HepG2 (cell line): ENCODE measurements at regions not wholly inside any gene's neighbourhood (a gene's known extent, or its start where the extent isn't known, plus 50 kb on each side); places are given as distances from the start of the nearest gene placed in this dataset.

Experiments
- ATAC-seq: fragments of 200-7000 bp; cut with Tn5 transposase; 3 replicates; pipeline ENCODE4 v1.9.1; 2020; ENCODE audit warnings: mild to moderate bottlenecking, moderate library complexity
- BruUV-seq: library from RNA; stranded (reverse); fragments of 400-500 nt; replicated peaks from 2 replicates; lab custom pipeline; 2021; lab: Mats Ljungman, UMichigan
- CTCF ChIA-PET: fragments of 300-600 bp; formaldehyde crosslinking; extraction: SDS; loops from one replicate; lab custom pipeline; 2021; ENCODE audit warnings: low total read pairs, inconsistent platforms, low intra/inter-chr PET ratio; lab: Yijun Ruan, JAX
- POLR2A ChIA-PET: fragments of 350-600 bp; sonication (Branson Sonifier 250); formaldehyde crosslinking; loops from one replicate; lab custom pipeline; 2020; ENCODE audit warnings: antibody characterized with exemption, inconsistent platforms; lab: Yijun Ruan, JAX
- DNase-seq: peaks from one replicate; pipeline ENCODE4 v3.0.0-alpha.2; 2015; ENCODE audit warnings: low spot score
- FAIRE-seq: peaks from 3 replicates; lab custom pipeline; 2011; peaks lifted over from hg19 to GRCh38; lab: Jason Lieb, UNC
- H2AFZ ChIP-seq: one replicate; pipeline ENCODE4 v1.6.1; 2011; ENCODE audit warnings: low read length, inconsistent platforms
- H3K27ac ChIP-seq: fragments of 300-600 bp; 3 replicates; pipeline ENCODE4 v1.8.0; 2011; ENCODE audit warnings: mixed run types, mild to moderate bottlenecking, mixed read lengths, low read length, inconsistent platforms; ENCODE audit not compliant: insufficient read depth; ENCODE audit errors: extremely low read length
- H3K27me3 ChIP-seq, 2 experiments: fragments of 200-600 bp in 1 of 2; 2 replicates in 1 of 2; 3 replicates in 1 of 2; pipeline versions ENCODE4 v1.6.0 to v1.8.0; 2011; ENCODE audit warnings: low read length in 2 of 2, mild to moderate bottlenecking in 2 of 2, moderate library complexity in 2 of 2, inconsistent platforms in 1 of 2; ENCODE audit not compliant: insufficient read depth in 2 of 2, control insufficient read depth in 1 of 2
- H3K36me3 ChIP-seq, 2 experiments: fragments of 200-600 bp in 1 of 2; replicated peaks in 1 of 2; 2 replicates in 1 of 2; 3 replicates in 1 of 2; pipeline versions ENCODE4 v1.5.1 to v1.8.0; 2011; ENCODE audit warnings: low read length in 2 of 2, inconsistent platforms in 1 of 2; ENCODE audit not compliant: insufficient read depth in 2 of 2, control insufficient read depth in 1 of 2
- H3K4me1 ChIP-seq: 2 replicates; pipeline ENCODE4 v1.5.1; 2012; ENCODE audit warnings: low read length, inconsistent platforms; ENCODE audit not compliant: insufficient read depth
- H3K4me2 ChIP-seq: 2 replicates; pipeline ENCODE4 v1.6.0; 2011; ENCODE audit warnings: low read depth, low read length, inconsistent platforms
- H3K4me3 ChIP-seq, 3 experiments: fragments of 200-600 bp in 1 of 3; sonication (generic), shearing (Covaris generic) in 1 of 3; replicated peaks in 1 of 3; 2 replicates each; pipeline ENCODE4 v1.5.1; 2011 to 2016; ENCODE audit warnings: low read length in 3 of 3, inconsistent platforms in 2 of 3, low read depth in 2 of 3, mild to moderate bottlenecking in 2 of 3, control low read depth in 1 of 3, mixed read lengths in 1 of 3; ENCODE audit not compliant: insufficient read depth in 1 of 3
- H3K79me2 ChIP-seq: one replicate; pipeline ENCODE4 v1.6.1; 2011; ENCODE audit warnings: low read length, inconsistent platforms; ENCODE audit not compliant: insufficient read depth
- H3K9ac ChIP-seq: 2 replicates; pipeline ENCODE4 v1.6.0; 2011; ENCODE audit warnings: mild to moderate bottlenecking, low read depth, low read length, inconsistent platforms; ENCODE audit not compliant: insufficient read depth
- H3K9me3 ChIP-seq: 2 replicates; pipeline ENCODE4 v1.5.1; 2012; ENCODE audit warnings: mild to moderate bottlenecking, low read length
- H4K20me1 ChIP-seq: 2 replicates; pipeline ENCODE4 v1.6.0; 2011; ENCODE audit warnings: inconsistent platforms, mild to moderate bottlenecking, low read length, moderate library complexity; ENCODE audit not compliant: insufficient read depth
- FOXA3 ChIP-seq: IDR thresholded peaks from 2 replicates; pipeline ENCODE4 v1.6.1; 2016; ENCODE audit warnings: missing genetic modification reagents, missing compliant biosample characterization
- GTF2F1 ChIP-seq: fragments of 150-350 bp; IDR thresholded peaks from 2 replicates; pipeline ENCODE4 v1.6.1; 2014; ENCODE audit warnings: low read length
- HMG20B ChIP-seq: conservative IDR thresholded peaks from 2 replicates; pipeline ENCODE4 v1.6.1; 2016; ENCODE audit warnings: missing genetic modification reagents, missing compliant biosample characterization
- HMGA1 ChIP-seq: sonication (generic); formaldehyde crosslinking; conservative IDR thresholded peaks from 2 replicates; pipeline ENCODE4 v1.4.0; 2020; ENCODE audit warnings: missing genetic modification reagents
- NCOA2 ChIP-seq: sonication (generic); formaldehyde crosslinking; IDR thresholded peaks from 2 replicates; pipeline ENCODE4 v1.8.0; 2022; ENCODE audit warnings: inconsistent platforms
- NFYC ChIP-seq: IDR thresholded peaks from 2 replicates; pipeline ENCODE4 v1.6.1; 2016; ENCODE audit warnings: missing genetic modification reagents, missing compliant biosample characterization
- RBM22 ChIP-seq: fragments of 200-400 bp; formaldehyde crosslinking; optimal IDR thresholded peaks from 2 replicates; pipeline ENCODE3; 2017; ENCODE audit warnings: mild to moderate bottlenecking, low read length, moderate library complexity
- RFXAP ChIP-seq: sonication (generic); formaldehyde crosslinking; IDR thresholded peaks from 2 replicates; pipeline ENCODE4 v1.4.0; 2020; ENCODE audit warnings: missing genetic modification reagents, borderline replicate concordance
- WIZ ChIP-seq: sonication (generic); formaldehyde crosslinking; IDR thresholded peaks from 2 replicates; pipeline ENCODE4 v1.5.1; 2020; ENCODE audit warnings: mild to moderate bottlenecking, missing genetic modification reagents
- ZNF17 ChIP-seq: sonication (generic); formaldehyde crosslinking; IDR thresholded peaks from 2 replicates; pipeline ENCODE4 v1.5.0; 2020; ENCODE audit warnings: mild to moderate bottlenecking, missing genetic modification reagents
- ZNF274 ChIP-seq: sonication (generic); formaldehyde crosslinking; IDR thresholded peaks from 2 replicates; pipeline ENCODE4 v1.5.1; 2020; ENCODE audit warnings: mild to moderate bottlenecking, missing genetic modification reagents
- ZNF335 ChIP-seq: sonication (generic); formaldehyde crosslinking; IDR thresholded peaks from 2 replicates; pipeline ENCODE4 v1.4.0; 2020; ENCODE audit warnings: missing genetic modification reagents
- ZNF768 ChIP-seq: sonication (generic); formaldehyde crosslinking; IDR thresholded peaks from 2 replicates; pipeline ENCODE4 v1.4.0; 2020; ENCODE audit warnings: missing genetic modification reagents
- WGBS: methylation state at CpG from one replicate; pipeline ENCODE4 v1.1.6; 2017; ENCODE audit warnings: low lambda C conversion rate; 5-methylcytosine and 5-hydroxymethylcytosine counted together
- in situ Hi-C: cut with HindIII; loops from 2 replicates; pipeline ENCODE4 v1.10.0; 2017; ENCODE audit warnings: low pct_unique_long_range_greater_than_20kb; ENCODE audit not compliant: extremely low pct_ligation_motif_present
- intact Hi-C: fragments of 100-400 bp; cut with micrococcal nuclease; formaldehyde crosslinking; loops from one replicate; pipeline ENCODE4 v1.10.0; 2022; ENCODE audit not compliant: unreplicated experiment
- TF ChIP-seq, protein P1 (sequence below): fragments of 450-650 bp; IDR thresholded peaks from 2 replicates; pipeline ENCODE4 v1.6.1; 2017; ENCODE audit warnings: mild to moderate bottlenecking
- TF ChIP-seq, protein P2 (sequence below): sonication (generic); formaldehyde crosslinking; IDR thresholded peaks from 2 replicates; pipeline ENCODE4 v1.4.0; 2020; ENCODE audit warnings: missing genetic modification reagents
- TF ChIP-seq, protein P3 (sequence below): sonication (generic); formaldehyde crosslinking; IDR thresholded peaks from 2 replicates; pipeline ENCODE4 v1.5.1; 2020; ENCODE audit warnings: missing genetic modification reagents, mild to moderate bottlenecking, borderline replicate concordance
- TF ChIP-seq, protein P4 (sequence below): sonication (generic); formaldehyde crosslinking; IDR thresholded peaks from 2 replicates; pipeline ENCODE4 v1.4.0; 2020; ENCODE audit warnings: missing genetic modification reagents

DNA sequence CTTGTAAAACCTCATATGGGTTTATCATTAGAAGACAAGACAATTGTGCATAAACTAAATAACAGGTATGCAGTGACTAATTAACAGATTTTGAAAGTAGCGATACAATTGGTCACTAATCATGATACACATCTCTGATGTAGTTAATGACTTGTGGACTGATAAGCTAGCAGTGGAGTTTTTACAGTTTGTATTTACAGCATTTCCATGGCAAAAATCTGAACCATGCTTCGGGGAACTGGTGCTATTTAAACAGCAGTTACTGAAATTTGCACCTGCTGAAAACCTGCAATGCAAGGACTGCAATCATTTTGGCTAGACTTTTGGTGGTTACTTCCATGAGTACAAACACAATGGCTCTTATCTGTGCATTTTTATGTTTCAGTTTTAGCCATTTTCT is 471.2 kb downstream of the RERGL start:
- Histone ChIP-seq H2AFZ (no peak overlapping the region), H3K9ac (no peak overlapping the region), H4K20me1 (no peaks in the 10 kb centered on the region), H3K79me2 (no peaks in the 10 kb centered on the region), H3K9me3 (peaks cover 47% of the 10 kb centered on the region), H3K4me3 (no peak overlapping the region), H3K4me1 (no peaks in the 10 kb centered on the region), H3K36me3 (no peaks in the 10 kb centered on the region), H3K27me3 (no peaks in the 10 kb centered on the region), H3K27ac (no peak overlapping the region), H3K4me2 (no peak overlapping the region)
- no peak for DNase-seq
- no peak for FAIRE-seq
- no TSS peak for BruUV-seq
- intact Hi-C loops: no loop called here
- ChIA-PET CTCF (no interaction called here), POLR2A (no interaction called here)
- WGBS: 19% methylated on average over 2 of the region's 2 CpGs
- in situ Hi-C loops: no loop called here
- no peak for ATAC-seq
- no peak for TF ChIP-seq FOXA3 (CRISPR knock-in tag)
- TF ChIP-seq RFXAP (CRISPR knock-in tag): no peak
- no peak for TF ChIP-seq WIZ (CRISPR knock-in tag)
- TF ChIP-seq, protein P1, sequence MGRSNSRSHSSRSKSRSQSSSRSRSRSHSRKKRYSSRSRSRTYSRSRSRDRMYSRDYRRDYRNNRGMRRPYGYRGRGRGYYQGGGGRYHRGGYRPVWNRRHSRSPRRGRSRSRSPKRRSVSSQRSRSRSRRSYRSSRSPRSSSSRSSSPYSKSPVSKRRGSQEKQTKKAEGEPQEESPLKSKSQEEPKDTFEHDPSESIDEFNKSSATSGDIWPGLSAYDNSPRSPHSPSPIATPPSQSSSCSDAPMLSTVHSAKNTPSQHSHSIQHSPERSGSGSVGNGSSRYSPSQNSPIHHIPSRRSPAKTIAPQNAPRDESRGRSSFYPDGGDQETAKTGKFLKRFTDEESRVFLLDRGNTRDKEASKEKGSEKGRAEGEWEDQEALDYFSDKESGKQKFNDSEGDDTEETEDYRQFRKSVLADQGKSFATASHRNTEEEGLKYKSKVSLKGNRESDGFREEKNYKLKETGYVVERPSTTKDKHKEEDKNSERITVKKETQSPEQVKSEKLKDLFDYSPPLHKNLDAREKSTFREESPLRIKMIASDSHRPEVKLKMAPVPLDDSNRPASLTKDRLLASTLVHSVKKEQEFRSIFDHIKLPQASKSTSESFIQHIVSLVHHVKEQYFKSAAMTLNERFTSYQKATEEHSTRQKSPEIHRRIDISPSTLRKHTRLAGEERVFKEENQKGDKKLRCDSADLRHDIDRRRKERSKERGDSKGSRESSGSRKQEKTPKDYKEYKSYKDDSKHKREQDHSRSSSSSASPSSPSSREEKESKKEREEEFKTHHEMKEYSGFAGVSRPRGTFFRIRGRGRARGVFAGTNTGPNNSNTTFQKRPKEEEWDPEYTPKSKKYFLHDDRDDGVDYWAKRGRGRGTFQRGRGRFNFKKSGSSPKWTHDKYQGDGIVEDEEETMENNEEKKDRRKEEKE: no peak
- TF ChIP-seq, protein P2, sequence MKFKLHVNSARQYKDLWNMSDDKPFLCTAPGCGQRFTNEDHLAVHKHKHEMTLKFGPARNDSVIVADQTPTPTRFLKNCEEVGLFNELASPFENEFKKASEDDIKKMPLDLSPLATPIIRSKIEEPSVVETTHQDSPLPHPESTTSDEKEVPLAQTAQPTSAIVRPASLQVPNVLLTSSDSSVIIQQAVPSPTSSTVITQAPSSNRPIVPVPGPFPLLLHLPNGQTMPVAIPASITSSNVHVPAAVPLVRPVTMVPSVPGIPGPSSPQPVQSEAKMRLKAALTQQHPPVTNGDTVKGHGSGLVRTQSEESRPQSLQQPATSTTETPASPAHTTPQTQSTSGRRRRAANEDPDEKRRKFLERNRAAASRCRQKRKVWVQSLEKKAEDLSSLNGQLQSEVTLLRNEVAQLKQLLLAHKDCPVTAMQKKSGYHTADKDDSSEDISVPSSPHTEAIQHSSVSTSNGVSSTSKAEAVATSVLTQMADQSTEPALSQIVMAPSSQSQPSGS: no peak
- TF ChIP-seq ZNF17: no peak
- TF ChIP-seq, protein P3, sequence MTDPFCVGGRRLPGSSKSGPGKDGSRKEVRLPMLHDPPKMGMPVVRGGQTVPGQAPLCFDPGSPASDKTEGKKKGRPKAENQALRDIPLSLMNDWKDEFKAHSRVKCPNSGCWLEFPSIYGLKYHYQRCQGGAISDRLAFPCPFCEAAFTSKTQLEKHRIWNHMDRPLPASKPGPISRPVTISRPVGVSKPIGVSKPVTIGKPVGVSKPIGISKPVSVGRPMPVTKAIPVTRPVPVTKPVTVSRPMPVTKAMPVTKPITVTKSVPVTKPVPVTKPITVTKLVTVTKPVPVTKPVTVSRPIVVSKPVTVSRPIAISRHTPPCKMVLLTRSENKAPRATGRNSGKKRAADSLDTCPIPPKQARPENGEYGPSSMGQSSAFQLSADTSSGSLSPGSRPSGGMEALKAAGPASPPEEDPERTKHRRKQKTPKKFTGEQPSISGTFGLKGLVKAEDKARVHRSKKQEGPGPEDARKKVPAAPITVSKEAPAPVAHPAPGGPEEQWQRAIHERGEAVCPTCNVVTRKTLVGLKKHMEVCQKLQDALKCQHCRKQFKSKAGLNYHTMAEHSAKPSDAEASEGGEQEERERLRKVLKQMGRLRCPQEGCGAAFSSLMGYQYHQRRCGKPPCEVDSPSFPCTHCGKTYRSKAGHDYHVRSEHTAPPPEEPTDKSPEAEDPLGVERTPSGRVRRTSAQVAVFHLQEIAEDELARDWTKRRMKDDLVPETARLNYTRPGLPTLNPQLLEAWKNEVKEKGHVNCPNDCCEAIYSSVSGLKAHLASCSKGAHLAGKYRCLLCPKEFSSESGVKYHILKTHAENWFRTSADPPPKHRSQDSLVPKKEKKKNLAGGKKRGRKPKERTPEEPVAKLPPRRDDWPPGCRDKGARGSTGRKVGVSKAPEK (CRISPR knock-in tag): no peak
- TF ChIP-seq, protein P4, sequence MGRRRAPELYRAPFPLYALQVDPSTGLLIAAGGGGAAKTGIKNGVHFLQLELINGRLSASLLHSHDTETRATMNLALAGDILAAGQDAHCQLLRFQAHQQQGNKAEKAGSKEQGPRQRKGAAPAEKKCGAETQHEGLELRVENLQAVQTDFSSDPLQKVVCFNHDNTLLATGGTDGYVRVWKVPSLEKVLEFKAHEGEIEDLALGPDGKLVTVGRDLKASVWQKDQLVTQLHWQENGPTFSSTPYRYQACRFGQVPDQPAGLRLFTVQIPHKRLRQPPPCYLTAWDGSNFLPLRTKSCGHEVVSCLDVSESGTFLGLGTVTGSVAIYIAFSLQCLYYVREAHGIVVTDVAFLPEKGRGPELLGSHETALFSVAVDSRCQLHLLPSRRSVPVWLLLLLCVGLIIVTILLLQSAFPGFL (CRISPR knock-in tag): no peak
- TF ChIP-seq HMG20B (CRISPR knock-in tag): no peak
- no peak for TF ChIP-seq RBM22
- no peak for TF ChIP-seq ZNF768
- no peak for TF ChIP-seq NCOA2 (CRISPR knock-in tag)
- no peak for TF ChIP-seq NFYC (CRISPR knock-in tag)
- TF ChIP-seq ZNF274: no peak
- no peak for TF ChIP-seq GTF2F1
- TF ChIP-seq HMGA1 (CRISPR knock-in tag): no peak
- TF ChIP-seq ZNF335: no peak
